ENCODE measurements at regions not wholly inside any gene's neighbourhood (a gene's known extent, or its start where the extent isn't known, plus 50 kb on each side); places are given as distances from the start of the nearest gene placed in this dataset.
A peak's percentile ranks its signal among the peaks of the same experiment; 100 is the strongest.

- no peak for TF ChIP-seq EZH2 (IDR thresholded peaks at IDR 0.05; ENCODE audit: low read length)
- no peak for TF ChIP-seq CTCF (optimal IDR thresholded peaks at IDR 0.05 in 1 of 3, IDR thresholded peaks at IDR 0.05 in 1 of 3, conservative IDR thresholded peaks at IDR 0.05 in 1 of 3; ENCODE audit: extremely low read depth in 1 of 3, insufficient read depth in 2 of 3, low read length in 3 of 3)
- no peak overlapping the region for H3K4me3 ChIP-seq (ENCODE audit: control insufficient read depth in 2 of 3, extremely low read depth in 1 of 3, insufficient read depth in 2 of 3, low read depth in 1 of 3, low read length in 3 of 3)
- no peak overlapping the region for H3K9ac ChIP-seq (ENCODE audit: control insufficient read depth, extremely low read depth, insufficient read depth, low read length)
- no peak overlapping the region for H2AFZ ChIP-seq (ENCODE audit: control insufficient read depth, low read length)
- dilution Hi-C loops (cut with MboI; ENCODE audit: extremely low pct_ligation_motif_present, low sequenced_read_pairs), result no loop called here
- no peaks in the 10 kb centered on the region for H3K9me3 ChIP-seq (ENCODE audit: control insufficient read depth, low read depth, low read length)
- DNase-seq (ENCODE audit: low read depth, low spot score) (no peak), FAIRE-seq (no peak)
- H3K27ac ChIP-seq (ENCODE audit: control insufficient read depth, insufficient read depth, low read length), result peak overlapping the region; percentile 10
- H3K36me3 ChIP-seq (ENCODE audit: control insufficient read depth in 2 of 2, extremely low read depth in 1 of 2, insufficient read depth in 2 of 2, low read length in 2 of 2), result no peaks in the 10 kb centered on the region
- no peaks in the 10 kb centered on the region for H3K9me1 ChIP-seq (ENCODE audit: control insufficient read depth, extremely low read depth, insufficient read depth, low read length)
- H4K20me1 ChIP-seq (ENCODE audit: control insufficient read depth, extremely low read depth, insufficient read depth, low read length), result no peaks in the 10 kb centered on the region
- no peaks in the 10 kb centered on the region for H3K27me3 ChIP-seq (ENCODE audit: control insufficient read depth, extremely low read depth, insufficient read depth, low read length)
- H3K79me2 ChIP-seq (ENCODE audit: control insufficient read depth, insufficient read depth, low read length), result no peaks in the 10 kb centered on the region
- H3K4me1 ChIP-seq (ENCODE audit: control insufficient read depth, extremely low read depth, insufficient read depth, low read length), result peaks cover 13% of the 10 kb centered on the region
- peak overlapping the region; percentile 45 for H3K4me2 ChIP-seq (ENCODE audit: control insufficient read depth, extremely low read depth, insufficient read depth, low read depth, low read length)
Observed at GRCh38 chr2:18412980-18413675, 147.3 kb downstream of the RDH14 start.

GRCh38 chr2:18411626-18412025, 148.8 kb downstream of the RDH14 start:
- Histone ChIP-seq H3K4me2 (ENCODE audit: control insufficient read depth, extremely low read depth, insufficient read depth, low read depth, low read length) (no peak overlapping the region), H3K27me3 (ENCODE audit: control insufficient read depth, extremely low read depth, insufficient read depth, low read length) (no peaks in the 10 kb centered on the region), H2AFZ (ENCODE audit: control insufficient read depth, low read length) (no peak overlapping the region), H3K79me2 (ENCODE audit: control insufficient read depth, insufficient read depth, low read length) (no peaks in the 10 kb centered on the region), H4K20me1 (ENCODE audit: control insufficient read depth, extremely low read depth, insufficient read depth, low read length) (no peaks in the 10 kb centered on the region), H3K4me3 (ENCODE audit: control insufficient read depth in 2 of 3, extremely low read depth in 1 of 3, insufficient read depth in 2 of 3, low read depth in 1 of 3, low read length in 3 of 3) (no peak overlapping the region), H3K9me1 (ENCODE audit: control insufficient read depth, extremely low read depth, insufficient read depth, low read length) (no peaks in the 10 kb centered on the region), H3K36me3 (ENCODE audit: control insufficient read depth in 2 of 2, extremely low read depth in 1 of 2, insufficient read depth in 2 of 2, low read length in 2 of 2) (no peaks in the 10 kb centered on the region), H3K27ac (ENCODE audit: control insufficient read depth, insufficient read depth, low read length) (no peak overlapping the region), H3K9me3 (ENCODE audit: control insufficient read depth, low read depth, low read length) (no peaks in the 10 kb centered on the region), H3K9ac (ENCODE audit: control insufficient read depth, extremely low read depth, insufficient read depth, low read length) (no peak overlapping the region), H3K4me1 (ENCODE audit: control insufficient read depth, extremely low read depth, insufficient read depth, low read length) (peaks cover 13% of the 10 kb centered on the region)
- FAIRE-seq, result no peak
- dilution Hi-C loops (cut with MboI; ENCODE audit: extremely low pct_ligation_motif_present, low sequenced_read_pairs), result no loop called here
- no peak for DNase-seq (ENCODE audit: low read depth, low spot score)
- TF ChIP-seq CTCF (optimal IDR thresholded peaks at IDR 0.05 in 1 of 3, IDR thresholded peaks at IDR 0.05 in 1 of 3, conservative IDR thresholded peaks at IDR 0.05 in 1 of 3; ENCODE audit: extremely low read depth in 1 of 3, insufficient read depth in 2 of 3, low read length in 3 of 3) (no peak), EZH2 (IDR thresholded peaks at IDR 0.05; ENCODE audit: low read length) (no peak)

All from keratinocyte (primary cell).